ENCODE measurements at regions not wholly inside any gene's neighbourhood (a gene's known extent, or its start where the extent isn't known, plus 50 kb on each side); places are given as distances from the start of the nearest gene placed in this dataset.
"Not testable (repeated sequence)": the region's sequence is repeated elsewhere in the genome, so short reads cannot be mapped to it uniquely, and the experiment has no call there.

DNA sequence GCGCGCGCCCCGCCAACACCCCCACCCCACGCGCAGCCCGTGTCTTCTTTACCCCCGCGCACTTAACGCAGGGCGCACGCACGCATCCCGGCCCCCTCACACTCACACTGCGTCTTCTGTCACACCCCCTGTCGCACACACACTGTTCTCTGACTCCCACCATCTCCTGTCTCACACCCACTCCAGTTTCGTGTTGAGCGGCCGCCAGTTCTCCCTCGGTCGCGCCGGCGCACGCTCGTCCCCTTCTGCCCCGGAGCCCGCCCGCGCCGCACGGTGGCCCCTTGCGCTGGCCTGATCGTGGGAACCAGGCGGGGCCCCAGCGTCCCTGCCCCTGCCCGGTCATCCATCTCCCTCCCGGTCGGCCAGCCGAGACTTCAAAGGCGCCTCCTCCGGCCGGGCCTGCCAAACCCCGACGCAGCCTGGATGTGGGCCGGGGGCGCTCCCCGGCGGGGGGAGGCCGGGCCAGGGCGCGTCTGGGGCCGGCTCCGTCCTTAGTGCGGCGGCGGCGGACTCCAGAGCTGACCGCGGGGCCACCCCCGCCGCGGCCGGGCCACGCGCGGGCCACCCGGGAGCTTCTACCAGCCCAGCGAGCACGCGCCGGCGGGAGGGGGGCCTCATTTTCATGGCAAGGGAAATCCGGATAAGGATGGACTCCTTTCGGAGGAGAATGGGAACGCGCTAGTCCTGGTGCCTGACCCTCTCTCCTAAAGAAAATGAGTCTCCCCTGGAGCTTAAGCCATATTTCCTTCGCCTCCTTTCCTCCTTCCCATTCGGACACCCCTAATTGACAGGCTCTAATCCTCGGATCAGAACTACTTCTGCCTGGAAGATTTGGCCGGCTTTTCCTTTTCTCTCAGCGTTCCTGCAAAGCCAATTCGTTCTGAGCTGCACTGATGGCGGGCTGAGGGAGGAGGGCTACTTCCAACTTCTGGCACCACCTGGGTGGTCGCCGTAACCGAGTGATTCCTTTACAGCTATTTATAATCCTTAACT is 82.0 kb upstream of the HMGA2 start:
- no peak for DNase-seq

DNA sequence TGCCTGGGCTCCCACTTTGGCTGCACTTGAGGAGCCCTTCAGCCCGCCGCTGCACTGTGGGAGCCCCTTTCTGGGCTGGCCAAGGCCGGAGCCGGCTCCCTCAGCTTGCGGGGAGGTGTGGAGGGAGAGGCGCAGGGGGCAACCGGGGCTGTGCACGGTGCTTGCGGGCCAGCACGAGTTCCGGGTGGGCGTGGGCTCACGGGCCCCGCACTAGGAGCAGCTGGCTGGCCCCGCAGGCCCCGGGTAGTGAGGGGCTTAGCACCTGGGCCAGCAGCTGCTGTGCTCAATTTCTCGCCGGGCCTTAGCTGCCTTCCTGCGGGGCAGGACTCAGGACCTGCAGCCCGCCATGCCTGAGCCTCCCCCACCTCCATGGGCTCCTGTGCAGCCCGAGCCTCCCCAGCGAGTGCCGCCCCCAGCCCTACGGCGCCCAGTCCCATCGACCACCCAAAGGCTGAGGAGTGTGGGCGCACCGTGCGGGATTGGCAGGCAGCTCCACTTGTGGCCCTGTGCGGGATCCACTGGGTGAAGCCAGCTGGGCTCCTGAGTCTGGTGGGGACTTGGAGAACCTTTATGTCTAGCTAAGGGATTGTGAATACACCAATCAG is 79.9 kb upstream of the HMGA2 start:
- not testable (repeated sequence) for DNase-seq

DNA sequence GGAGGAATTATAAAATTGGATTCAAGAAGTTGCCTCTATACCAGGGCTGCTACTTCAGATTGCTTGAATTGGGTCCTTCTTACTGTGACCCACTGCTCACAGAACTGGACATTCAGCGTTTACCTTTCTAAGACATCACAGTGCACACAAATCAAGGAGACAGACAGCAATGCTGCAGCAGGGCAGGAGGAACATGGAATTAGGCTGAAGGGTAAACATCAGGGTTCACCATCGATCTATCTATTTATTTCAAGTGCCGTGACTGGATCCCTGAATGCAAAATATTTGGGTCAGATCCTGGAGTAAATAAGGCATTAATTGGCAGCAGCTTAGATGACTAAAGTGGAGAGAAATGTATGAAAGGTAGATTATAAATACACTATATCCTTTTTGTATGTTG is 76.9 kb upstream of the HMGA2 start:
- DNase-seq: no peak

DNA sequence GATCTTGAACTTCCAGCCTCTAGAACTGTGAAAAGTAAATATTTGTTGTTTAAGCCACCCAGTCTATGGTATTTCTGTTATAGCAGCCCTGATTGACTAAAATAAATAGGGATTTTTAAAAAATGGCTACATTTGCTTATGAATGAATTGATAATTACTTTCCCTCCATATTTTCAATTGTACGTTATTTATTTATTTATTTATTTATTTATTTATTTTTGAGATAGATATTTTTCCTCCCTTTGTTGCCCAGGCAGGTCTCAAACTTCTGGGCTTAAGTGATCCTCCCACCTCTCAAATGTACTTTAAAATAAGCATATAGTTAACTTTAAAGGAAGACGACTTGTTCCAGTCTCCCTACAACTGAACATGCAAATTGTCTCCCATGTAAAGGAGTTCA is 76.0 kb upstream of the HMGA2 start:
- no peak for DNase-seq

DNA sequence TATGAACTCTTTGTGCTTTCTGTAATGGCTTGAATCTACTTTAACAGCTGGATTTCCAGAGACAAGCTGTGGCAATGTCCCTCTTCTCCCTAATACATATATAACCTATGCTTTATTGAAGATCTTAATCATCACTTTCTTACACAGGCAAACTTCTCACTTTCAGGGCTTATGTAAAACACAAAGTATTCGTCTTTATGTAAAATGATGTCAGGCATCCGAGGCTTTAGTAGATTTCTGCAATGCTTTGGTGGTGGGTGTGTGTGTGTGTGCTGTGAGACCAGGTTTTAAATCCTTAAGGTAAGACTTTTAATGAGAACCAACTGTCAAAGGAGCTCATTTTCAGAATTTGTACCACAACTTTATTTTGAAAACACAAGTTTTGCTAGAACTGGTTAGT is 70.0 kb upstream of the HMGA2 start:
- DNase-seq: no peak

DNA sequence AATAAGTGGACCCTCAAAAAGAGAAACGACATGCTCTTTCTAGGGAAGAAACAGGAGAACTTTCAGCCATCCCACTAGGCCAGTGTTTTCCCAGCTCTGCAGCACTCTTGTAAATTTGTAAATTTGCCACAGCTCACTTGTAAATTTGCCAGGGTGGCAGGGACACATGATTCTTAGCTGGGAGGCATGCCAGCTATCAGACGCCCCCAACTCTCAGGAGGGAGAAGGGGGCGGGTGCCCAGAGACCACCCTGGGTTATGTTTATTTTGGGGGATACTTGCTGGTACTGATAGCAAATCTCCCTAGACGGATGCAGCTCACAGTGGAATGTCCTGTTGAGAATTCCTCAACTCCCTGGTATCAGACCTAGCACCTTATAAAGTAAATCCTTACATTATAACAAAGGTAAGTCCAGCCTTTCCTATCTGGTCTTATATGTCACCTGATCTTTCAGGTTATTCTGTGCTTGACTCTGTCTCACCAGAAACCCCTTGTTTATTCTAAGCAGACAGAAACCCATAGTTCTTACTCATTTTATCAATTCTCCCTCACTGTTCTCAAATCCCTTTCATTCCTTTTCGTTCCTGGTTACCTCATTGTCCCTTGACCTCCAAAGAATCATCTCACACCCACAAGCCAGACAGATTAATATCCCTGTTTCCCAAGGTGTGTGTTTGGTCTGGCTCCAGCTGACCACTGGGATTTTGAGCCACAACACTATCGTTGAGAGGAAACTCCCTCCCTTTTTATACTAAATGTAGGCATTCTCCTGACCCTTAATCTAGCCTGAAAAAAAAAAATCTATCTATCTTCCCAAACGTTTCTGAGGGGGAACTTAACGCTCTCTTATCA is 69.3 kb upstream of the HMGA2 start:
- no peak for DNase-seq

DNA sequence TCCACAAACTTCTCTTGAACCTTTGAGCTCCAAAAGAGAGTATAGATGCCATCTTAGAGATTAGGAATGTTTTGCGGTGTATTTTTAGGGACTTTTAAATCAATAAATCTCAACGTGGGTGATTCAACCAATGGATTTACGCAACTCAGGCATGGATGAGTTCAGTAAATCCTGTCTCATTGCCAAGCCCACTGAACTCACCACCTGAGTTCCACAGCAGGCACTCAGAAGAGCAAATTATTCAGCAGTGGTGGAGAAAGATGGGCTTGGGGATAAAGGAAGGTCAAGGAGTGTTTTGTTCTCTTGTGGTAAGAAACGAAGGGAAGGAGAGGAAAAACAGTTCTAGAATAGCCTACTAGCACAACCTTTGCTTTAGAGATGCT is 68.7 kb upstream of the HMGA2 start:
- no peak for DNase-seq

DNA sequence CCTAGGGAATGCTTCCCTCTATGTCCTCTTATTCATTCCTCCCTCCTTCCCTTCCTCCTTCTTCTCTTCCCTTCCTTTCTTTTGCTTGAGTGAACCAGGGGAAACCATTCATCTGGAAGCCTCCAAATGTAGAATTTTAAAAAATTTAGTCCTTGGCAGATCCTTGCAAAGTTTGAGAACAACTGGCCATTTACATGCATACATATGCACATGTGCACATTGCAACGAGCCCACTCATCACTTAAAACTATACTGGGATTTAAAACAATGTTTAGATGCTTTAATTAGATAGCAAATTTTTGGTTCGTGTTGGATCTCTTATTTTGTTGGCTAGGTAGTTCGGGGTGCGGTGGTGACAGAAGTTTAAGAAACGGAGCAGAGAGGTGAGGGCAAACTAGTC is 68.0 kb upstream of the HMGA2 start:
- DNase-seq: no peak

DNA sequence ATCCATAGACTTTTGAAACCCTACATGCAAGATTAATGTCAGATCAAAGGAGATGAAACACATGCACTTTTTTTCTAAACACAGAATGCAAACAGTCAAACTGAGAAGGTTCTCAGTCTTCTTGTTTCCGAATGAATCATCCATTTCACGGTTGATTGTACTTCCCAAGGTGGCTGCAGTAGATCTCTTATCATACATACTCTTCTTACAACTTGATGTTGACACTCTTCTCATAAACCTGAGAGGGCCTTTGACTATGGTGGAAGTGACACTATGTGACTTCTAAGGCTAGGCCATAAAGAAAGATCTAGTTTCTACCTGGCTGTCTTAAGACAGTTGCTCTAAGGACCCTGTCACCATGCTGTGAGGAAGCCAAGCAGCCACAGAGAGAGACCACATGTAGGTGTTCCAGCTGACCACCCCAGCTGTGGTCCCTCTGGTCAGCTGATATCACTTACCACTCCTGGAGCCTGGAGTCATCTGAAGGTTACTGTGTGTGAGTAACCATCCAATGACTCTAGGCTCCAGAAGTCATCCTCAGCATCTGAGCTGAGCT is 67.2 kb upstream of the HMGA2 start:
- DNase-seq: no peak

DNA sequence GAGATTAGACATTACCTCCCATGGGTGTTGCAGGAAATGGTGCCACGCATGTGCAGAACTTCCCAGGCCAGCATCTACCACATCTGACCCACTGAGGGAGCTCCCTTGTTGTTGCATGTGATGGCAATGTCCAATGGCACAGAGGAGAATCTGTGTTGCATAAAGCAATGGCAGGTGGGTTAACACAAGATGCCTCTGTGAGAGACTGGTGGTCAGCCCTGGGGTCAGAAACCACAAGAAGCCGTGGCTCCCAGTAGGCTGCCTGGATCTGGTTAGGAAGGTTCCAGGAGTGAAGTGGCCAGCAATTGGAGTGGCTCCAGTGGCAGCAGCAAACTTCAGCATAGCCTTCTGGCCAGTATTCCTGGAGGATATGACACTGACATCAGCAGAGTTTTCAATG is 65.9 kb upstream of the HMGA2 start:
- DNase-seq: no peak

DNA sequence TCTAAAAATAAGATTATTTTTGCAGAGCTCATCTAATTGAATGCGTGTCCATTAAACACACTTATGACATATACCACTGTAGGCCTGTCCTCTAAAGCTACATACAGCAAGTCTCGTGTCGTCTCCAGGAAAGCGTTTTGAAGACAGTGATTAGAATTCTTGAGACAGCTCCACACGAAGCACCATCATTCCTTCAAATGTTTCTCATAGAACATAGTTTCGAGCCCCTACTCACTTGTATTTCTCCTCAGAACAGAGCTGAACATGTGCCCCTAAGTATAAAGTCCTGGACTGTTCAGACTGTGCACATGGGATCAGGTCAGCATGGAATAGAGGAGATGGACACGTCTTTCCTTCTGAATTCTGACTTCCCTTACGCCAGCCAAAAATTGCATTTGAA is 64.5 kb upstream of the HMGA2 start:
- DNase-seq: no peak

DNA sequence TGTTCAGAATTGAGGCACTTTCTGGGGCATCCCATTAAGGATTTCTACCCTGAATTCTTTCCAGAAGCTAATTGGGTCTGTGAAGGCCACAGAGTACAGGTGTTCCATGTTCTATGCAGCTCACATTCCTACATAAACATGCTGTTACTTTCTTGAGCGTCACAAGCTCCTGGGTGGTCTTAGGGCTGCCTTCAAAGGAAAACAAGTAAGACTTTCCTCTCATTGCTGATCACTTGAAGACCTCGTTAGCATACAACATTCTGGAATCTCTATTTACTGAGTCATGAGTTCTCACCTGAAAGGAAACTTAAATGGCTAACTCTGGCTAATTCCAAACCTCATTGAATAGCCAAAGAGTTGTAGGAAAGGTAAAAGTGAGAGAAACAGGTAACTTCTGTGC is 63.0 kb upstream of the HMGA2 start:
- no peak for DNase-seq

DNA sequence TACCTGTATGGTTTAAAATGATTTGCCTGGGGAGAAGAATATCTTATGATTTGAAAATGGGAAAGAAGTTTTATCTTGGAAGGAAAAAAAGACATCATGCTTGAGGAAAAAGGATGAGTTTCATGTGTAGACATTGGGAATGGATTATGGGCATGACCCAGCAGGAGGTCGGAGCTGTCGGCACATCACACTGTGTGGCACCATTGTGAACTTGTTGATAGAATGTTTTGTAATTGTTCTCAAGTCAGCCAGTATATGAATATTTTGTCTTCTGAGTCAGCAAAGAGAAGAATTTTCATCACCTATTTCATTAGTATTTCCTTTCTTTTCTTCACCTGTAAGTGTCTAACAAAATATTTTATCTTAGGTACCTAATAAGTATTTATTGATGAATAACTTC is 60.0 kb upstream of the HMGA2 start:
- DNase-seq: no peak

DNA sequence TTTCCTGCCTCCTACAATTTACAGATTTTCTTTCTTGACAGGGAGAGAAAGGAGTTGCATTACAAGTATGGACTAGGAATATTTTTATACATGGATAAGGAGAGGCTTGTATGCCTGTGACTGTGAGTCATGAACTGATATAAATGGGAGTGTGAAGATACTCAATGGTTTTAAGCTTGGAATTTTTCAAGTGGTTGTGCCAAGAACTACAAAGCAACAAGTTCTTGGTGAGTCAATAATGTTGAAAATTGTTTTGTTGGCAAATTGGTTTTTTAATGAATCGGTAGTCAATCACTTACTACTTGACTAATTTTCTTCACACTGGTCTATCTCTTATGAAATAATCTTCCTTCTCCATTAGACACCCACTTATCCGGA is 58.9 kb upstream of the HMGA2 start:
- DNase-seq: no peak

DNA sequence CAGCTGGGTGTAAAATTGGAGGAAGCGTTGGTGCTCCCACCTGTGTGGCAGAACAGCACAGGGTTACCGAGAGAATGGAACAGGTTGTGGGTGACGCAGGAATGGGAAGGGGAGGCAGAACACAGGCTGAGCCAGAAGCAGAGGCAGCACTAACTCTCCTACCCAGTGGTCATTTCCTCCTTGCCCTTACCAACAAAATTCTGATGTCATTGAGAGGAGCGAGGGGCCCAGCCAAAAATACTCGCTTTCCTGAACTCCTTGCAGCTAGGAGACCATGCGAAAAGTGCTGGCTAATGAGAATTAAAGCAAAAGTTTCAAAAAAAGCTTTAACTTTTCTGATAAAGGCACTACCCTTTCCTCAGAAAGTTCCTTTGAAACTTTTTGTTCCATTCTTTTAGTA is 54.4 kb upstream of the HMGA2 start:
- DNase-seq: no peak

Measured in NCI-H2107 (cell line).